Ascending aorta (tissue), 2 donors: ENCODE measurements at regions not wholly inside any gene's neighbourhood (a gene's known extent, or its start where the extent isn't known, plus 50 kb on each side); places are given as distances from the start of the nearest gene placed in this dataset.

Experiments
- DNase-seq, 2 donors: peaks; one replicate each; pipeline ENCODE4 v3.0.0-alpha.2; 2019; ENCODE audit warnings: low spot score in 2 of 2
- H3K27ac ChIP-seq, 2 donors: fragments of 200-600 bp; sonication (generic); one replicate each; pipeline ENCODE4 v1.5.1; 2016 to 2017; ENCODE audit warnings: mild to moderate bottlenecking in 1 of 2
- H3K27me3 ChIP-seq: fragments of 200-600 bp; sonication (generic); one replicate; pipeline ENCODE4 v1.5.1; 2017
- H3K36me3 ChIP-seq, 2 donors: fragments of 200-600 bp; sonication (generic); one replicate each; pipeline ENCODE4 v1.5.1; 2016
- H3K4me1 ChIP-seq, 2 donors: fragments of 200-600 bp; sonication (generic); one replicate each; pipeline ENCODE4 v1.5.1; 2016 to 2017; ENCODE audit warnings: mild to moderate bottlenecking in 1 of 2
- H3K4me3 ChIP-seq, 2 donors: fragments of 200-600 bp; sonication (generic); one replicate each; pipeline ENCODE4 v1.5.1; 2016 to 2017; ENCODE audit warnings: mild to moderate bottlenecking in 1 of 2
- H3K9me3 ChIP-seq, 2 donors: fragments of 200-600 bp; sonication (generic); one replicate each; pipeline ENCODE4 v1.5.1; 2016
- intact Hi-C: fragments of 100-400 bp; cut with DNase I; formaldehyde crosslinking; loops from one replicate; pipeline ENCODE4 v1.15.1; 2023
- TF ChIP-seq, protein P1 (sequence below), 3 experiments: fragments of 200-600 bp in 2 of 3; fragments of 450-650 bp in 1 of 3; sonication (generic) in 2 of 3; IDR thresholded peaks; one replicate each; pipeline ENCODE4 v1.5.1; 2016 to 2019; ENCODE audit warnings: antibody characterized with exemption in 3 of 3, mild to moderate bottlenecking in 1 of 3, moderate library complexity in 1 of 3

DNA sequence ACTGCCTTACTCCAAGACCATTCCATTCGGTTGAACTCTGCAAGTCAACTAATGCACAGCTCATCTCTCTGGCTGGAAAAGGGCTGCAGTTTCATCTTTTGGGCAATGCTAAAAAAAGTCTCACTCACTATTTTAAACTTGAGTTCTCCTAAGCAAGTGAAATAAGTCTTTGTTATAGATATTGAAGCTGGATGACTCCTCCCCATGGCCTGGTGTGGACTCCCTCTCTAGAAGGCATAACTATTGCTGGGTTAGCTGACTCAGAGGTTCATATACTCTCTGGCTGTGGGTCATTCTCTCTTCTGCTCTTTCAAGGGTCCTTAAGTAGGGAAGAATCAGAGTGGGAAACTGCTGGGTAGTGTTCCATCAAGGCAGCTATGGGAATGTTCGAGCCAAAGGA lies 88.0 kb downstream of the XCL2 start:
- no peak for DNase-seq
- intact Hi-C loops, result no loop called here
- Histone ChIP-seq H3K4me1 (no peaks in the 10 kb centered on the region), H3K27me3 (no peaks in the 10 kb centered on the region), H3K27ac (no peak overlapping the region), H3K9me3 (peaks cover 0 to 6% of the 10 kb centered on the region in 2 donors), H3K4me3 (no peak overlapping the region), H3K36me3 (no peaks in the 10 kb centered on the region)
- TF ChIP-seq, protein P1, sequence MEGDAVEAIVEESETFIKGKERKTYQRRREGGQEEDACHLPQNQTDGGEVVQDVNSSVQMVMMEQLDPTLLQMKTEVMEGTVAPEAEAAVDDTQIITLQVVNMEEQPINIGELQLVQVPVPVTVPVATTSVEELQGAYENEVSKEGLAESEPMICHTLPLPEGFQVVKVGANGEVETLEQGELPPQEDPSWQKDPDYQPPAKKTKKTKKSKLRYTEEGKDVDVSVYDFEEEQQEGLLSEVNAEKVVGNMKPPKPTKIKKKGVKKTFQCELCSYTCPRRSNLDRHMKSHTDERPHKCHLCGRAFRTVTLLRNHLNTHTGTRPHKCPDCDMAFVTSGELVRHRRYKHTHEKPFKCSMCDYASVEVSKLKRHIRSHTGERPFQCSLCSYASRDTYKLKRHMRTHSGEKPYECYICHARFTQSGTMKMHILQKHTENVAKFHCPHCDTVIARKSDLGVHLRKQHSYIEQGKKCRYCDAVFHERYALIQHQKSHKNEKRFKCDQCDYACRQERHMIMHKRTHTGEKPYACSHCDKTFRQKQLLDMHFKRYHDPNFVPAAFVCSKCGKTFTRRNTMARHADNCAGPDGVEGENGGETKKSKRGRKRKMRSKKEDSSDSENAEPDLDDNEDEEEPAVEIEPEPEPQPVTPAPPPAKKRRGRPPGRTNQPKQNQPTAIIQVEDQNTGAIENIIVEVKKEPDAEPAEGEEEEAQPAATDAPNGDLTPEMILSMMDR (IDR thresholded peaks at IDR 0.05), result no peak

DNA sequence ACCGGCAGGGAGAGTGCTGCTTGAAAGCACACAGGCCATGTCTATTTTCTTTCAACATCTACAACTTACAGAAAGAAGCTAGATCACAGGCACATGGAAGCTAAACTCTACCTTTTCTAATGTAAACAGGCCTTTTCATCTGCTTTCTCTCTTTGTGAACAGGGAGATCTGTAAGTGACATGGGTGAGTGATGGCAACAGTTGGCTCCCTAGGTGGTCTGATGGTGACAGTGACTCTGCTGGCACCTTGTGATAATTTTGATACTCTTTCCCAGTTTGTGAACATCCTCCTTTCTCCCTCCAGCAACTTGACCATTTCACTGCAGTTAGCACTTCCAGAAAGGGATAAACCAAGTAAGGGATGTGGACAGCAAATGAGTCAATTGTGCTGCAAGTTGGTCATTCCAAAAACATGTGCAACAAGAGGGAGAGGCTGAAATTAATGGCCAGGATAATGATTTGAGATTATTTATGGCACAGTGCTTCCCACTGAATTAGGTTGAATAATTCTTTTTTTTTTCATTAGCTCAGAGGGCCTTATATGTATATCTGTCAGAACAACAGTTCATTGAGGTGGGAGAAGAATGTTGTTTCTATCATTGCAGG lies 89.5 kb downstream of the XCL2 start:
- Histone ChIP-seq H3K27ac (no peak overlapping the region), H3K4me3 (no peak overlapping the region), H3K27me3 (no peaks in the 10 kb centered on the region), H3K9me3 (peaks cover 0 to 5% of the 10 kb centered on the region in 2 donors), H3K36me3 (no peaks in the 10 kb centered on the region), H3K4me1 (no peaks in the 10 kb centered on the region)
- intact Hi-C loops, result no loop called here
- TF ChIP-seq, protein P1 (IDR thresholded peaks at IDR 0.05), result no peak
- DNase-seq, result no peak

DNA sequence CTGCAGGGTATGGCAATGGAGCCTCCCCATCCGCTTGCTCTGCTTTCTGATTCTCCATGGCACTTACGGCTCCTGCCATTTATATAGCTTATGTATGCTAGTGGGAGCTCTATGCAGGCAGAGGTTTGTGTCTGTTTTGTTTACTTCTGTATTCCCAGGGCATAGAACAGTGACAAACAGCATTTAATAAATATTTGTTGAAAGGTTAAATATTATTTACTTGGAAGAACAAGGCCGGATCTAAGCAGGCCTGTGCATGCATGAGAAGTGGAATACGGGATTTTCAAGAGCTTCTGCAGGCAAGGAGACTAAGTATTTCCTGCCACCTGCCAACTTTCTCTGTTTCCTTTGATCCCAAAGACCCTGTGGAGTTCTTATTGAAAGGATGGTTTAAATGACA lies 90.7 kb downstream of the XCL2 start:
- H3K4me3 ChIP-seq, result no peak overlapping the region
- TF ChIP-seq, protein P1 (IDR thresholded peaks at IDR 0.05), result no peak
- H3K27ac ChIP-seq, result no peak overlapping the region
- H3K36me3 ChIP-seq, result no peaks in the 10 kb centered on the region
- no peaks in the 10 kb centered on the region for H3K4me1 ChIP-seq
- DNase-seq, result no peak
- peaks cover 0 to 5% of the 10 kb centered on the region in 2 donors for H3K9me3 ChIP-seq
- H3K27me3 ChIP-seq, result no peaks in the 10 kb centered on the region
- intact Hi-C loops, result no loop called here

DNA sequence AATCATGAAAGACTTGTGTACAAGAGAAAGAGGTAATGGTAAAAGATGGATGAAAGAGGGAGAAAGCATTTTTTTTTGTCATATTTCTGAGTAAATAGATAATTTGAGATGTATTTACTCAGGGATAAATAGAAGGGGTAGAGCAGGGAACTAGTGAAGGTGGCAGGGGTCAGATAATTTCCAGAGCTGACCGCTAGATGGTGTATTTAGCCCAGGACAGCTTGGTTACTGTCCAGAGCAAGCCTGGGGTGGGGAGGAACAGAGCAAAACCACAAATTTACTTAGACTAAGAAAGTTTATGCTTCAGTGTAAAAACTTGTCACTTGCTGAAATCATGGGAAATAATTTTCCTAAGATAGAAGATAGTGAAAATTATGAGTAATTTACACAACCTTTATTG lies 91.5 kb downstream of the XCL2 start:
- Histone ChIP-seq H3K36me3 (no peaks in the 10 kb centered on the region), H3K27ac (no peak overlapping the region), H3K9me3 (peaks cover 0 to 5% of the 10 kb centered on the region in 2 donors), H3K4me3 (no peak overlapping the region), H3K4me1 (no peaks in the 10 kb centered on the region), H3K27me3 (no peaks in the 10 kb centered on the region)
- TF ChIP-seq, protein P1 (IDR thresholded peaks at IDR 0.05), result no peak
- intact Hi-C loops, result no loop called here
- no peak for DNase-seq

DNA sequence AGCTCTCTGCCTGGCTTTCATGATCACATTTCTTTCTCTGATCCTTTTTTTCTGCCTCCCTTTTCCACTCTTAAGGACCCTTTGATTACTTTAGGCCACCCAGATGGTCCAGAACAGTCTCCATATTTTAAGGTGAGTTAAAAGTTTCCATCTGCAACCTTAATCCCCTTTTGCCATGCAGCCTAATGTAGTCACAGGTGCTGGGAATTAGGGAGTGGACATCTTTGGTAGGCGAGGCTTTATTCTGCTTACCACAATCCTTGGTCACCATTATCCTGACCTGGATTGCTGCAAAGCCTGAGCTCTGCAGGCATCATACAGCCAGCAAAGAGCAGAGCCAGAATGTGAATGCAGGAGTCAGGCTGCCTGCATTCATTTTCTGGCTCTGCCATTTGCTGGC lies 95.9 kb downstream of the XCL2 start:
- intact Hi-C loops, result no loop called here

More for the DNA sequence above, 95.9 kb downstream of the XCL2 start:
- no peak for DNase-seq
- TF ChIP-seq, protein P1 (IDR thresholded peaks at IDR 0.05), result no peak
- Histone ChIP-seq H3K9me3 (peaks cover 0 to 5% of the 10 kb centered on the region in 2 donors), H3K36me3 (no peaks in the 10 kb centered on the region), H3K27ac (no peak overlapping the region), H3K27me3 (no peaks in the 10 kb centered on the region), H3K4me3 (no peak overlapping the region), H3K4me1 (no peaks in the 10 kb centered on the region)
